Ishikawa (cell line): ENCODE measurements at regions not wholly inside any gene's neighbourhood (a gene's known extent, or its start where the extent isn't known, plus 50 kb on each side); places are given as distances from the start of the nearest gene placed in this dataset.

Source experiments
- CEBPB ChIP-seq: IDR thresholded peaks from 2 replicates; pipeline ENCODE4 v1.6.1; 2012
- CREB1 ChIP-seq: IDR thresholded peaks from 2 replicates; pipeline ENCODE4 v1.6.1; 2012; ENCODE audit warnings: low read depth
- EGR1 ChIP-seq: IDR thresholded peaks from 2 replicates; pipeline ENCODE4 v1.6.1; 2012
- EP300 ChIP-seq: IDR thresholded peaks from 2 replicates; pipeline ENCODE4 v1.6.1; 2012; ENCODE audit warnings: borderline replicate concordance
- FOXM1 ChIP-seq: IDR thresholded peaks from 2 replicates; pipeline ENCODE4 v1.6.1; 2012; ENCODE audit warnings: low read depth, borderline replicate concordance
- MAX ChIP-seq: IDR thresholded peaks from 2 replicates; pipeline ENCODE4 v1.6.1; 2012
- NFIC ChIP-seq: IDR thresholded peaks from 2 replicates; pipeline ENCODE4 v1.6.1; 2012
- RAD21 ChIP-seq: IDR thresholded peaks from 2 replicates; pipeline ENCODE4 v1.6.1; 2012; ENCODE audit warnings: low read depth
- REST ChIP-seq: IDR thresholded peaks from 2 replicates; pipeline ENCODE4 v1.6.1; 2012; ENCODE audit warnings: low read depth, mild to moderate bottlenecking
- TAF1 ChIP-seq: IDR thresholded peaks from 2 replicates; pipeline ENCODE4 v1.6.1; 2012; ENCODE audit warnings: low read depth, mild to moderate bottlenecking
- TCF12 ChIP-seq: IDR thresholded peaks from 2 replicates; pipeline ENCODE4 v1.6.1; 2012; ENCODE audit warnings: low read depth
- TEAD4 ChIP-seq: IDR thresholded peaks from 2 replicates; pipeline ENCODE4 v1.6.1; 2012
- YY1 ChIP-seq: IDR thresholded peaks from 2 replicates; pipeline ENCODE4 v1.6.1; 2012; ENCODE audit warnings: low read depth
- ZBTB7A ChIP-seq: IDR thresholded peaks from 2 replicates; pipeline ENCODE4 v1.6.1; 2012; ENCODE audit warnings: low read depth
- TF ChIP-seq, protein P1 (sequence below): IDR thresholded peaks from 2 replicates; pipeline ENCODE4 v1.6.1; 2012

DNA sequence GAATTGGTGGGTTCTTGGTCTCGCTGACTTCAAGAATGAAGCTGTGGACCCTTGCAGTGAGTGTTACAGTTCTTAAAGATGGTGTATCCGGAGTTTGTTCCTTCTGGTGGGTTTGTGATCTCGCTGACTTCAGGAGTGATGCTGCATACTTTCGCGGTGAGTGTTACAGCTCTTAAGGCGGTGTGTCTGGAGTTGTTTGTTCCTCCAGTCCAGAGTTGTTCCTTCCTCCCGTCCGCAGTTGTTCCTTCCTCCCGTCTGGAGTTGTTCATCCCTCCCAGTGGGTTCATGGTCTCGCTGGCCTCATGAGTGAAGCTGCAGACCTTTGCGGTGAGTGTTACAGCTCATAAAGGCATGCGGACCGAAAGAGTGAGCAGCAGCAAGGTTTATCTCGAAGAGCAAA is 159.6 kb upstream of the ADAMTSL1 start:
- TF ChIP-seq EGR1 (no peak), NFIC (no peak), EP300 (no peak), FOXM1 (no peak), CEBPB (no peak), CREB1 (no peak), MAX (no peak), REST (no peak), TAF1 (no peak), YY1 (no peak), ZBTB7A (no peak), TEAD4 (no peak), RAD21 (no peak), TCF12 (no peak)
- TF ChIP-seq, protein P1, sequence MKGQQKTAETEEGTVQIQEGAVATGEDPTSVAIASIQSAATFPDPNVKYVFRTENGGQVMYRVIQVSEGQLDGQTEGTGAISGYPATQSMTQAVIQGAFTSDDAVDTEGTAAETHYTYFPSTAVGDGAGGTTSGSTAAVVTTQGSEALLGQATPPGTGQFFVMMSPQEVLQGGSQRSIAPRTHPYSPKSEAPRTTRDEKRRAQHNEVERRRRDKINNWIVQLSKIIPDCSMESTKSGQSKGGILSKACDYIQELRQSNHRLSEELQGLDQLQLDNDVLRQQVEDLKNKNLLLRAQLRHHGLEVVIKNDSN, result no peak

- no peak for TF ChIP-seq MAX
- TF ChIP-seq NFIC, result no peak
- no peak for TF ChIP-seq TAF1
- TF ChIP-seq TCF12, result no peak
- TF ChIP-seq, protein P1, result no peak
- no peak for TF ChIP-seq ZBTB7A
- no peak for TF ChIP-seq EP300
- TF ChIP-seq YY1, result no peak
- TF ChIP-seq CREB1, result no peak
Observed at GRCh38 chr9:18317896-18318295, 156.1 kb upstream of the ADAMTSL1 start.

- no peak for TF ChIP-seq REST
- TF ChIP-seq CREB1, result no peak
- TF ChIP-seq CEBPB, result no peak
- TF ChIP-seq ZBTB7A, result no peak
- no peak for TF ChIP-seq NFIC
- TF ChIP-seq EP300, result no peak
- no peak for TF ChIP-seq RAD21
- no peak for TF ChIP-seq TCF12
- no peak for TF ChIP-seq EGR1
- TF ChIP-seq, protein P1, result no peak
- TF ChIP-seq TAF1, result no peak
- TF ChIP-seq TEAD4, result no peak
- no peak for TF ChIP-seq MAX
- TF ChIP-seq YY1, result no peak
- TF ChIP-seq FOXM1, result no peak
Observed at GRCh38 chr9:18319918-18320445, 154.0 kb upstream of the ADAMTSL1 start.

GRCh38 chr9:18324928-18325745 is 148.8 kb upstream of the ADAMTSL1 start:
- no peak for TF ChIP-seq EGR1
- TF ChIP-seq TEAD4, result no peak
- no peak for TF ChIP-seq YY1
- no peak for TF ChIP-seq CEBPB
- TF ChIP-seq TAF1, result no peak
- no peak for TF ChIP-seq FOXM1
- TF ChIP-seq NFIC, result no peak
- no peak for TF ChIP-seq CREB1
- TF ChIP-seq, protein P1, result no peak
- no peak for TF ChIP-seq RAD21
- TF ChIP-seq TCF12, result no peak
- TF ChIP-seq MAX, result no peak
- no peak for TF ChIP-seq ZBTB7A
- TF ChIP-seq EP300, result no peak
- TF ChIP-seq REST, result no peak
